ENCODE measurements at regions not wholly inside any gene's neighbourhood (a gene's known extent, or its start where the extent isn't known, plus 50 kb on each side); places are given as distances from the start of the nearest gene placed in this dataset.

DNA sequence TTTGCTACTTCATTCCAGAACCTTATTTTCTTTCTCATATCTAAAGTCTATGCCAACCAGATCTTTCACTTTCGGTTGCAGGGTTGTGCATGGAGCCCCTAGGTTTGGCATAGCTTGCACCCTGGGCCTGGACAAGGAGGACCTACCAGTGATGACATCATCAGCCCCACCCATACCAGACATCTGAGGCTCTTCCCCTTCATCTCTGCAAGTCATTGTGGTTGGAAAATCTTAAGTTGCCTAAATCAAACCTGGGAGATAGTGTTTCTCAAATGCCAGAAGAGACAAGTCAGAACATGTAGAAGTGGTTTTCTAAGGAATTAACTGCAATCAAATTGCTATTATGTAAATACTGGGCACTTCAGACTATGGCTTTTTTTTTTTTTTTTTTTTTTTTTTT, 363.3 kb downstream of the ZNF516 start:
- H3K36me3 ChIP-seq (ENCODE audit: insufficient read depth) = no peaks in the 10 kb centered on the region
- no peaks in the 10 kb centered on the region; the same call in 2 of the 3 replicates for H3K36me3 Mint-ChIP-seq (ENCODE audit: low read depth)
- no peak overlapping the region for H3K4me3 Mint-ChIP-seq
- H2AFZ ChIP-seq = no peak overlapping the region
- peaks cover 12% of the 10 kb centered on the region for H3K9me3 Mint-ChIP-seq
- no peak for TF ChIP-seq CREB1 (CRISPR knock-in tag; IDR thresholded peaks at IDR 0.05; ENCODE audit: low read depth)
- TF ChIP-seq EZH2phosphoT487 (IDR thresholded peaks at IDR 0.05; ENCODE audit: unreplicated experiment) = no peak
- TF ChIP-seq, protein P1, sequence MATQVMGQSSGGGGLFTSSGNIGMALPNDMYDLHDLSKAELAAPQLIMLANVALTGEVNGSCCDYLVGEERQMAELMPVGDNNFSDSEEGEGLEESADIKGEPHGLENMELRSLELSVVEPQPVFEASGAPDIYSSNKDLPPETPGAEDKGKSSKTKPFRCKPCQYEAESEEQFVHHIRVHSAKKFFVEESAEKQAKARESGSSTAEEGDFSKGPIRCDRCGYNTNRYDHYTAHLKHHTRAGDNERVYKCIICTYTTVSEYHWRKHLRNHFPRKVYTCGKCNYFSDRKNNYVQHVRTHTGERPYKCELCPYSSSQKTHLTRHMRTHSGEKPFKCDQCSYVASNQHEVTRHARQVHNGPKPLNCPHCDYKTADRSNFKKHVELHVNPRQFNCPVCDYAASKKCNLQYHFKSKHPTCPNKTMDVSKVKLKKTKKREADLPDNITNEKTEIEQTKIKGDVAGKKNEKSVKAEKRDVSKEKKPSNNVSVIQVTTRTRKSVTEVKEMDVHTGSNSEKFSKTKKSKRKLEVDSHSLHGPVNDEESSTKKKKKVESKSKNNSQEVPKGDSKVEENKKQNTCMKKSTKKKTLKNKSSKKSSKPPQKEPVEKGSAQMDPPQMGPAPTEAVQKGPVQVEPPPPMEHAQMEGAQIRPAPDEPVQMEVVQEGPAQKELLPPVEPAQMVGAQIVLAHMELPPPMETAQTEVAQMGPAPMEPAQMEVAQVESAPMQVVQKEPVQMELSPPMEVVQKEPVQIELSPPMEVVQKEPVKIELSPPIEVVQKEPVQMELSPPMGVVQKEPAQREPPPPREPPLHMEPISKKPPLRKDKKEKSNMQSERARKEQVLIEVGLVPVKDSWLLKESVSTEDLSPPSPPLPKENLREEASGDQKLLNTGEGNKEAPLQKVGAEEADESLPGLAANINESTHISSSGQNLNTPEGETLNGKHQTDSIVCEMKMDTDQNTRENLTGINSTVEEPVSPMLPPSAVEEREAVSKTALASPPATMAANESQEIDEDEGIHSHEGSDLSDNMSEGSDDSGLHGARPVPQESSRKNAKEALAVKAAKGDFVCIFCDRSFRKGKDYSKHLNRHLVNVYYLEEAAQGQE (IDR thresholded peaks at IDR 0.05; ENCODE audit: unreplicated experiment) = no peak
- TF ChIP-seq JUNB (IDR thresholded peaks at IDR 0.05; ENCODE audit: unreplicated experiment) = no peak
- TF ChIP-seq ZNF114 (CRISPR knock-in tag; IDR thresholded peaks at IDR 0.05) = no peak
- TF ChIP-seq, protein P2, sequence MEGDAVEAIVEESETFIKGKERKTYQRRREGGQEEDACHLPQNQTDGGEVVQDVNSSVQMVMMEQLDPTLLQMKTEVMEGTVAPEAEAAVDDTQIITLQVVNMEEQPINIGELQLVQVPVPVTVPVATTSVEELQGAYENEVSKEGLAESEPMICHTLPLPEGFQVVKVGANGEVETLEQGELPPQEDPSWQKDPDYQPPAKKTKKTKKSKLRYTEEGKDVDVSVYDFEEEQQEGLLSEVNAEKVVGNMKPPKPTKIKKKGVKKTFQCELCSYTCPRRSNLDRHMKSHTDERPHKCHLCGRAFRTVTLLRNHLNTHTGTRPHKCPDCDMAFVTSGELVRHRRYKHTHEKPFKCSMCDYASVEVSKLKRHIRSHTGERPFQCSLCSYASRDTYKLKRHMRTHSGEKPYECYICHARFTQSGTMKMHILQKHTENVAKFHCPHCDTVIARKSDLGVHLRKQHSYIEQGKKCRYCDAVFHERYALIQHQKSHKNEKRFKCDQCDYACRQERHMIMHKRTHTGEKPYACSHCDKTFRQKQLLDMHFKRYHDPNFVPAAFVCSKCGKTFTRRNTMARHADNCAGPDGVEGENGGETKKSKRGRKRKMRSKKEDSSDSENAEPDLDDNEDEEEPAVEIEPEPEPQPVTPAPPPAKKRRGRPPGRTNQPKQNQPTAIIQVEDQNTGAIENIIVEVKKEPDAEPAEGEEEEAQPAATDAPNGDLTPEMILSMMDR (conservative IDR thresholded peaks at IDR 0.05; ENCODE audit: low read depth in 2 of 2) = no peak
- TF ChIP-seq, protein P3, sequence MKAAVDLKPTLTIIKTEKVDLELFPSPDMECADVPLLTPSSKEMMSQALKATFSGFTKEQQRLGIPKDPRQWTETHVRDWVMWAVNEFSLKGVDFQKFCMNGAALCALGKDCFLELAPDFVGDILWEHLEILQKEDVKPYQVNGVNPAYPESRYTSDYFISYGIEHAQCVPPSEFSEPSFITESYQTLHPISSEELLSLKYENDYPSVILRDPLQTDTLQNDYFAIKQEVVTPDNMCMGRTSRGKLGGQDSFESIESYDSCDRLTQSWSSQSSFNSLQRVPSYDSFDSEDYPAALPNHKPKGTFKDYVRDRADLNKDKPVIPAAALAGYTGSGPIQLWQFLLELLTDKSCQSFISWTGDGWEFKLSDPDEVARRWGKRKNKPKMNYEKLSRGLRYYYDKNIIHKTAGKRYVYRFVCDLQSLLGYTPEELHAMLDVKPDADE (IDR thresholded peaks at IDR 0.05) = no peak
- TF ChIP-seq, protein P4, sequence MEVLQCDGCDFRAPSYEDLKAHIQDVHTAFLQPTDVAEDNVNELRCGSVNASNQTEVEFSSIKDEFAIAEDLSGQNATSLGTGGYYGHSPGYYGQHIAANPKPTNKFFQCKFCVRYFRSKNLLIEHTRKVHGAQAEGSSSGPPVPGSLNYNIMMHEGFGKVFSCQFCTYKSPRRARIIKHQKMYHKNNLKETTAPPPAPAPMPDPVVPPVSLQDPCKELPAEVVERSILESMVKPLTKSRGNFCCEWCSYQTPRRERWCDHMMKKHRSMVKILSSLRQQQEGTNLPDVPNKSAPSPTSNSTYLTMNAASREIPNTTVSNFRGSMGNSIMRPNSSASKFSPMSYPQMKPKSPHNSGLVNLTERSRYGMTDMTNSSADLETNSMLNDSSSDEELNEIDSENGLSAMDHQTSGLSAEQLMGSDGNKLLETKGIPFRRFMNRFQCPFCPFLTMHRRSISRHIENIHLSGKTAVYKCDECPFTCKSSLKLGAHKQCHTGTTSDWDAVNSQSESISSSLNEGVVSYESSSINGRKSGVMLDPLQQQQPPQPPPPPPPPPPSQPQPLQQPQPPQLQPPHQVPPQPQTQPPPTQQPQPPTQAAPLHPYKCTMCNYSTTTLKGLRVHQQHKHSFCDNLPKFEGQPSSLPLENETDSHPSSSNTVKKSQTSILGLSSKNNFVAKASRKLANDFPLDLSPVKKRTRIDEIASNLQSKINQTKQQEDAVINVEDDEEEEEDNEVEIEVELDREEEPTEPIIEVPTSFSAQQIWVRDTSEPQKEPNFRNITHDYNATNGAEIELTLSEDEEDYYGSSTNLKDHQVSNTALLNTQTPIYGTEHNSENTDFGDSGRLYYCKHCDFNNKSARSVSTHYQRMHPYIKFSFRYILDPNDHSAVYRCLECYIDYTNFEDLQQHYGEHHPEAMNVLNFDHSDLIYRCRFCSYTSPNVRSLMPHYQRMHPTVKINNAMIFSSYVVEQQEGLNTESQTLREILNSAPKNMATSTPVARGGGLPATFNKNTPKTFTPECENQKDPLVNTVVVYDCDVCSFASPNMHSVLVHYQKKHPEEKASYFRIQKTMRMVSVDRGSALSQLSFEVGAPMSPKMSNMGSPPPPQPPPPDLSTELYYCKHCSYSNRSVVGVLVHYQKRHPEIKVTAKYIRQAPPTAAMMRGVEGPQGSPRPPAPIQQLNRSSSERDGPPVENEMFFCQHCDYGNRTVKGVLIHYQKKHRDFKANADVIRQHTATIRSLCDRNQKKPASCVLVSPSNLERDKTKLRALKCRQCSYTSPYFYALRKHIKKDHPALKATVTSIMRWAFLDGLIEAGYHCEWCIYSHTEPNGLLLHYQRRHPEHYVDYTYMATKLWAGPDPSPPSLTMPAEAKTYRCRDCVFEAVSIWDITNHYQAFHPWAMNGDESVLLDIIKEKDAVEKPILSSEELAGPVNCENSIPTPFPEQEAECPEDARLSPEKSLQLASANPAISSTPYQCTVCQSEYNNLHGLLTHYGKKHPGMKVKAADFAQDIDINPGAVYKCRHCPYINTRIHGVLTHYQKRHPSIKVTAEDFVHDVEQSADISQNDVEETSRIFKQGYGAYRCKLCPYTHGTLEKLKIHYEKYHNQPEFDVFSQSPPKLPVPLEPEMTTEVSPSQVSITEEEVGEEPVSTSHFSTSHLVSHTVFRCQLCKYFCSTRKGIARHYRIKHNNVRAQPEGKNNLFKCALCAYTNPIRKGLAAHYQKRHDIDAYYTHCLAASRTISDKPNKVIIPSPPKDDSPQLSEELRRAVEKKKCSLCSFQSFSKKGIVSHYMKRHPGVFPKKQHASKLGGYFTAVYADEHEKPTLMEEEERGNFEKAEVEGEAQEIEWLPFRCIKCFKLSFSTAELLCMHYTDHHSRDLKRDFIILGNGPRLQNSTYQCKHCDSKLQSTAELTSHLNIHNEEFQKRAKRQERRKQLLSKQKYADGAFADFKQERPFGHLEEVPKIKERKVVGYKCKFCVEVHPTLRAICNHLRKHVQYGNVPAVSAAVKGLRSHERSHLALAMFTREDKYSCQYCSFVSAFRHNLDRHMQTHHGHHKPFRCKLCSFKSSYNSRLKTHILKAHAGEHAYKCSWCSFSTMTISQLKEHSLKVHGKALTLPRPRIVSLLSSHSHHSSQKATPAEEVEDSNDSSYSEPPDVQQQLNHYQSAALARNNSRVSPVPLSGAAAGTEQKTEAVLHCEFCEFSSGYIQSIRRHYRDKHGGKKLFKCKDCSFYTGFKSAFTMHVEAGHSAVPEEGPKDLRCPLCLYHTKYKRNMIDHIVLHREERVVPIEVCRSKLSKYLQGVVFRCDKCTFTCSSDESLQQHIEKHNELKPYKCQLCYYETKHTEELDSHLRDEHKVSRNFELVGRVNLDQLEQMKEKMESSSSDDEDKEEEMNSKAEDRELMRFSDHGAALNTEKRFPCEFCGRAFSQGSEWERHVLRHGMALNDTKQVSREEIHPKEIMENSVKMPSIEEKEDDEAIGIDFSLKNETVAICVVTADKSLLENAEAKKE (CRISPR knock-in tag; IDR thresholded peaks at IDR 0.05) = no peak
- no peak for TF ChIP-seq NANOG (IDR thresholded peaks at IDR 0.05; ENCODE audit: borderline replicate concordance)
- TF ChIP-seq EZH2 (IDR thresholded peaks at IDR 0.05; ENCODE audit: low read depth, unreplicated experiment) = no peak
- no peak for TF ChIP-seq ZNF331 (CRISPR knock-in tag; IDR thresholded peaks at IDR 0.05; ENCODE audit: low read depth)
- TF ChIP-seq STAT1 (IDR thresholded peaks at IDR 0.05; ENCODE audit: unreplicated experiment) = no peak
- TF ChIP-seq POLR2AphosphoS5 (IDR thresholded peaks at IDR 0.05; ENCODE audit: low read depth) = no peak
- no peak for ATAC-seq
- H3K4me1 Mint-ChIP-seq = no peaks in the 10 kb centered on the region
- H4K20me1 ChIP-seq (replicated peaks; ENCODE audit: insufficient read depth) = no peaks in the 10 kb centered on the region
- no peaks in the 10 kb centered on the region for H3K4me1 ChIP-seq (ENCODE audit: insufficient read depth)
- no peak for DNase-seq (ENCODE audit: low spot score)
- H3K79me2 ChIP-seq (replicated peaks; ENCODE audit: insufficient read depth) = no peaks in the 10 kb centered on the region
- no peak overlapping the region for H3K4me2 ChIP-seq
- no peaks in the 10 kb centered on the region for H3K27me3 ChIP-seq (ENCODE audit: insufficient read depth)
- H3K4me3 ChIP-seq = no peak overlapping the region
- H3K27me3 Mint-ChIP-seq (ENCODE audit: insufficient read depth, low read depth, poor library complexity) = no peaks in the 10 kb centered on the region
- no peak overlapping the region for H3K27ac ChIP-seq (ENCODE audit: low read depth)
- no peak overlapping the region for H3K27ac Mint-ChIP-seq
- no peaks in the 10 kb centered on the region for H3F3A ChIP-seq (replicated peaks; ENCODE audit: low read depth)
- H3K9me2 ChIP-seq (ENCODE audit: insufficient read depth) = no peaks in the 10 kb centered on the region; the same call in 1 of the 2 replicates

Measured in GM23338 (cell line).